ELF-1 (cell line): ENCODE measurements at regions not wholly inside any gene's neighbourhood (a gene's known extent, or its start where the extent isn't known, plus 50 kb on each side); places are given as distances from the start of the nearest gene placed in this dataset.

Experiments used
- DNase-seq: peaks from one replicate; pipeline ENCODE4 v3.0.0-alpha.2; 2016; ENCODE audit warnings: low read depth, low spot score

GRCh38 chr7:138254444-138254843, 178.2 kb downstream of the AKR1D1 start:
- no peak for DNase-seq

GRCh38 chr7:138257459-138258196, 181.4 kb downstream of the AKR1D1 start:
- peak; percentile 70 for DNase-seq

- no peak for DNase-seq
These were observed 181.9 kb downstream of the AKR1D1 start for GRCh38 chr7:138258197-138258559.

GRCh38 chr7:138259675-138260074, 183.4 kb downstream of the AKR1D1 start:
- no peak for DNase-seq

GRCh38 chr7:138267934-138268333, 191.7 kb downstream of the AKR1D1 start:
- DNase-seq = no peak

GRCh38 chr7:138276891-138277290, 183.2 kb upstream of the TRIM24 start:
- no peak for DNase-seq

- no peak for DNase-seq
These were observed 181.5 kb upstream of the TRIM24 start for GRCh38 chr7:138278601-138279000.

GRCh38 chr7:138282997-138283396, 177.1 kb upstream of the TRIM24 start:
- DNase-seq = no peak

GRCh38 chr7:138285129-138285528, 174.9 kb upstream of the TRIM24 start:
- no peak for DNase-seq

GRCh38 chr7:138286846-138287245, 173.2 kb upstream of the TRIM24 start:
- no peak for DNase-seq

GRCh38 chr7:138287549-138287948, 172.5 kb upstream of the TRIM24 start:
- no peak for DNase-seq

GRCh38 chr7:138289082-138289481, 171.0 kb upstream of the TRIM24 start:
- no peak for DNase-seq

- DNase-seq = no peak
These were observed 170.2 kb upstream of the TRIM24 start for GRCh38 chr7:138289864-138290263.

GRCh38 chr7:138292951-138293350, 167.1 kb upstream of the TRIM24 start:
- DNase-seq = no peak

- DNase-seq = no peak
These were observed 164.9 kb upstream of the TRIM24 start for GRCh38 chr7:138295049-138295637.

- no peak for DNase-seq
These were observed 162.5 kb upstream of the TRIM24 start for GRCh38 chr7:138297526-138297925.

- no peak for DNase-seq
These were observed 161.0 kb upstream of the TRIM24 start for GRCh38 chr7:138299066-138299465.

GRCh38 chr7:138303230-138304070, 156.6 kb upstream of the TRIM24 start:
- no peak for DNase-seq

GRCh38 chr7:138304071-138304320, 156.1 kb upstream of the TRIM24 start:
- peak; percentile 20 for DNase-seq

GRCh38 chr7:138307633-138308032, 152.4 kb upstream of the TRIM24 start:
- no peak for DNase-seq

- no peak for DNase-seq
These were observed 151.9 kb upstream of the TRIM24 start for GRCh38 chr7:138308136-138308535.

GRCh38 chr7:138309186-138309585, 150.9 kb upstream of the TRIM24 start:
- no peak for DNase-seq

- no peak for DNase-seq
These were observed 146.3 kb upstream of the TRIM24 start for GRCh38 chr7:138313829-138314178.
